CD4-positive, alpha-beta memory T cell (primary cell): ENCODE measurements at regions not wholly inside any gene's neighbourhood (a gene's known extent, or its start where the extent isn't known, plus 50 kb on each side); places are given as distances from the start of the nearest gene placed in this dataset.

Experiments
- CTCF ChIA-PET: fragments of 350-600 bp; sonication (Branson Sonifier 250); formaldehyde crosslinking; loops from one replicate; lab custom pipeline; 2021; ENCODE audit warnings: inconsistent platforms; ENCODE audit not compliant: partially characterized antibody; lab: Charles Lee
- POLR2A ChIA-PET: fragments of 350-600 bp; sonication (Branson Sonifier 250); formaldehyde crosslinking; loops from one replicate; lab custom pipeline; 2021; ENCODE audit not compliant: partially characterized antibody; lab: Charles Lee
- DNase-seq, 5 donors: peaks; one replicate each; pipeline versions ENCODE4 v3.0.0 to v3.0.0-alpha.2; 2020 to 2022; ENCODE audit warnings: mixed read lengths in 1 of 5
- H3K27ac ChIP-seq: one replicate; pipeline ENCODE4 v1.7.0; 2013; ENCODE audit warnings: low read depth, low read length
- H3K27me3 ChIP-seq: 2 replicates; pipeline ENCODE4 v1.7.0; 2013; ENCODE audit warnings: mild to moderate bottlenecking, low read length, moderate library complexity; ENCODE audit not compliant: insufficient read depth
- H3K36me3 ChIP-seq: 2 replicates; pipeline ENCODE4 v1.7.0; 2013; ENCODE audit warnings: mild to moderate bottlenecking, low read length, moderate library complexity; ENCODE audit not compliant: insufficient read depth
- H3K4me1 ChIP-seq: 2 replicates; pipeline ENCODE4 v1.7.0; 2013; ENCODE audit warnings: mild to moderate bottlenecking, low read length, moderate library complexity; ENCODE audit not compliant: insufficient read depth
- H3K4me3 ChIP-seq, 2 donors: one replicate each; pipeline ENCODE4 v1.7.0; 2013; ENCODE audit warnings: low read length in 2 of 2, mild to moderate bottlenecking in 1 of 2
- H3K9me3 ChIP-seq, 2 donors: one replicate each; pipeline ENCODE4 v1.7.0; 2013; ENCODE audit warnings: low read length in 2 of 2, control low read depth in 1 of 2; ENCODE audit not compliant: control insufficient read depth in 1 of 2
- H3K27ac Mint-ChIP-seq, 7 donors: one replicate each; pipeline ENCODE4 v1.8.0; 2020 to 2021; ENCODE audit warnings: mixed read lengths in 7 of 7, mild to moderate bottlenecking in 6 of 7, inconsistent platforms in 3 of 7, moderate library complexity in 3 of 7
- H3K27me3 Mint-ChIP-seq, 2 donors: one replicate each; pipeline ENCODE4 v1.8.0; 2020 to 2021; ENCODE audit warnings: mixed read lengths in 2 of 2
- H3K36me3 Mint-ChIP-seq, 2 donors: one replicate each; pipeline ENCODE4 v1.8.0; 2020 to 2021; ENCODE audit warnings: mixed read lengths in 2 of 2, inconsistent platforms in 1 of 2, mild to moderate bottlenecking in 1 of 2
- H3K4me1 Mint-ChIP-seq, 4 donors: one replicate each; pipeline ENCODE4 v1.8.0; 2020 to 2021; ENCODE audit warnings: mixed read lengths in 4 of 4, mild to moderate bottlenecking in 1 of 4
- H3K4me3 Mint-ChIP-seq, 8 donors: one replicate each; pipeline ENCODE4 v1.8.0; 2020 to 2021; ENCODE audit warnings: mixed read lengths in 8 of 8, mild to moderate bottlenecking in 7 of 8, moderate library complexity in 6 of 8, inconsistent platforms in 3 of 8
- H3K9me3 Mint-ChIP-seq, 8 donors: one replicate each; pipeline ENCODE4 v1.8.0; 2020 to 2021; ENCODE audit warnings: mixed read lengths in 8 of 8, mild to moderate bottlenecking in 5 of 8, inconsistent platforms in 3 of 8, moderate library complexity in 1 of 8
- intact Hi-C: fragments of 100-400 bp; cut with micrococcal nuclease; formaldehyde crosslinking; loops from one replicate; pipeline ENCODE4 v1.15.1; 2023

DNA sequence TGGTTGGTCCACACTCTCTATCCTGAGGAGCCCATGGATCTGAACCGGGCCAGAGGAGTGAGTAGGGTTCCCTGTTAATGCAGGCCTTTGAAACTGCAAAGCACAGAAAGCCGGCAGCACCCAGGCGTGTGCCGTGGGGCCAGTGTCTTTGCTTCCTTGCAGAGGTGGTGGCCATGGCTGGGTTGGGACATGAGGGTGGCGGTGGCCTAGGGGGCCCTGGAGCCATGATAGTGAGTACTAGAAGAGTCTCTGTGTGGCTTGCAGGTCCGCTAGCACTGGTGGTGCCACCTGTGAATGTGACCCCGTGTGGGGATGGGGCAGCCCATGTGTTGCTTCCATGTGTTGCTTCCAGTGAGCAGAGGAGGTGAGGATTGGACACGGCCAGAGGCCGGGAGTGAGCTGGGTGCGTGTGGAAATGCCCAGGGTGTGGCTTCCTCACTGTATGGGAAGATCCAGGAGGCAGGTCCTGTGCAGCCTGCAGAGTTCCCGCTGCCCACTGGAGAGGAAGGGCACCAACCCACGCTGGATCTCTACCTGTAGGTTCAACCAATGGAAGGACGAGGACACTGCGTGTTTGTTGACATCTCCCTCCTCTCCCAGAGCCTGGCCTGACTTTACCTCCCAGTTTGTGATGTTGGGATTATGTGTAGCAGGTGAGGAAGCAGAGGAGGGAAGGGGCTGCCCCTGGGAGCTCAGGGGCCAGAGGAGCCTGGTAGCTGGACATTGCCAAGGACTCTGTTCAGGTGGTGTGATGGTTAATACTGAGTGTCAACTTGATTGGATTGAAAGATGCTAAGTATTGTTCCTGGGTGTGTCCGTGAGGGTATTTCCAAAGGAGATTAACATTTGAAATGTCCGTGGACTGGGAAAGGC, 796.6 kb downstream of the TBC1D22A start:
- no peak overlapping the region for H3K4me3 Mint-ChIP-seq

DNA sequence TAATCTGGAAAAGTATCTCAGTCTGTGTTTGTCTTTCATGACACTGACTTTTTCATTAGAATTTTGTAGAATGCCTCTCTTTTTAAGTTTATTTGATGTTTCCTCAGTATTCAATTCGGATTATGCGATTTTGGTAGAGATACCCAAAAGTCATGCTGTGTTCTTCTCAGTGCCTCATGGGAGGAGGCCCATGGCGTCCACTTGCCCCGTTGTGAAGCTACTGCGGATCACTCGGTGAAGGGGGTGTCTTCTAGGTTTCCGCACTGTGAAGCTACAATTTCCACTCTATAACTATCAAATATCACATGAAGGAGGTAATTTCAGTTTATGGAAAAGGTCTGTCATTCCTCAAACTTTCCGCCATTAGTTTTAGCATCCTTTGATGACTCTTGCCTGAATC, 794.0 kb downstream of the TBC1D22A start:
- ChIA-PET POLR2A (no interaction called here), CTCF (no interaction called here)
- DNase-seq: no peak
- intact Hi-C loops: no loop called here
- no peaks in the 10 kb centered on the region for H3K4me1 ChIP-seq
- H3K4me3 Mint-ChIP-seq: no peak overlapping the region
- H3K36me3 ChIP-seq: no peaks in the 10 kb centered on the region
- H3K27ac Mint-ChIP-seq: no peak overlapping the region
- H3K27ac ChIP-seq: no peak overlapping the region
- no peak overlapping the region for H3K4me3 ChIP-seq
- no peaks in the 10 kb centered on the region for H3K36me3 Mint-ChIP-seq
- H3K27me3 ChIP-seq: no peaks in the 10 kb centered on the region
- H3K9me3 ChIP-seq: no peaks in the 10 kb centered on the region
- no peaks in the 10 kb centered on the region for H3K9me3 Mint-ChIP-seq
- peaks cover 0 to 2% of the 10 kb centered on the region in 2 donors for H3K27me3 Mint-ChIP-seq
- no peaks in the 10 kb centered on the region for H3K4me1 Mint-ChIP-seq

More for the DNA sequence above, 796.6 kb downstream of the TBC1D22A start:
- Histone ChIP-seq H3K4me1 (no peaks in the 10 kb centered on the region), H3K4me3 (no peak overlapping the region), H3K27me3 (no peaks in the 10 kb centered on the region), H3K9me3 (no peaks in the 10 kb centered on the region), H3K27ac (no peak overlapping the region), H3K36me3 (no peaks in the 10 kb centered on the region)
- Mint-ChIP-seq H3K4me1 (peaks cover 0 to 1% (median 0%) of the 10 kb centered on the region in 4 donors), H3K9me3 (peaks cover 0 to 3% (median 0%) of the 10 kb centered on the region in 8 donors), H3K27ac (no peak overlapping the region), H3K27me3 (peaks cover 0 to 2% of the 10 kb centered on the region in 2 donors), H3K36me3 (no peaks in the 10 kb centered on the region)
- ChIA-PET CTCF (interaction anchor here (0.6 kb wide), 1 partner anchor 10 kb away, joined by 3 read pairs; no protein-coding TSS in a partner anchor), POLR2A (no interaction called here)
- no peak for DNase-seq
- intact Hi-C loops: no loop called here

DNA sequence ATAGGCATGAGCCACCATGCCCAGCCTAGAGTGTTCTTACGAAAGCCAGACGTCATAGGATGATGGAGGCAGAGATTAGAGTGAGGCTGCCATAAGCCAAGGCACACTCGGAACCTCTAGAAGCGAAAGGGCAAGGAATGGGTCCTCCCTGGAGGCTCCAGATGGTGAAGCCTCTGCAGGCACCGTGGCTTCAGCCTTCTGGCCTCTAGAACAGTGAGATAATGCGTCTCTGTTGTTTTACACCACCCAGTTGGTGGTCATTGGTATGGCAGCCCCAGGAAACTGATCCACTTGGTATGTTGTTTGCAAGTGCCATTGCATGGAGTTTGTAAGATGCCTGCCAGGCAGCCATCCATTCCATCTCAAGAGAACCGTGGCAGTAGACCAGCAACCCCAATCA, 791.0 kb downstream of the TBC1D22A start:
- Mint-ChIP-seq H3K27me3 (peaks cover 0 to 2% of the 10 kb centered on the region in 2 donors), H3K36me3 (no peaks in the 10 kb centered on the region), H3K4me1 (no peaks in the 10 kb centered on the region), H3K4me3 (no peak overlapping the region), H3K9me3 (no peaks in the 10 kb centered on the region), H3K27ac (no peak overlapping the region)
- Histone ChIP-seq H3K4me3 (no peak overlapping the region), H3K36me3 (no peaks in the 10 kb centered on the region), H3K9me3 (no peaks in the 10 kb centered on the region), H3K27me3 (no peaks in the 10 kb centered on the region), H3K4me1 (no peaks in the 10 kb centered on the region), H3K27ac (no peak overlapping the region)
- CTCF ChIA-PET: no interaction called here
- POLR2A ChIA-PET: no interaction called here
- intact Hi-C loops: no loop called here
- no peak for DNase-seq

DNA sequence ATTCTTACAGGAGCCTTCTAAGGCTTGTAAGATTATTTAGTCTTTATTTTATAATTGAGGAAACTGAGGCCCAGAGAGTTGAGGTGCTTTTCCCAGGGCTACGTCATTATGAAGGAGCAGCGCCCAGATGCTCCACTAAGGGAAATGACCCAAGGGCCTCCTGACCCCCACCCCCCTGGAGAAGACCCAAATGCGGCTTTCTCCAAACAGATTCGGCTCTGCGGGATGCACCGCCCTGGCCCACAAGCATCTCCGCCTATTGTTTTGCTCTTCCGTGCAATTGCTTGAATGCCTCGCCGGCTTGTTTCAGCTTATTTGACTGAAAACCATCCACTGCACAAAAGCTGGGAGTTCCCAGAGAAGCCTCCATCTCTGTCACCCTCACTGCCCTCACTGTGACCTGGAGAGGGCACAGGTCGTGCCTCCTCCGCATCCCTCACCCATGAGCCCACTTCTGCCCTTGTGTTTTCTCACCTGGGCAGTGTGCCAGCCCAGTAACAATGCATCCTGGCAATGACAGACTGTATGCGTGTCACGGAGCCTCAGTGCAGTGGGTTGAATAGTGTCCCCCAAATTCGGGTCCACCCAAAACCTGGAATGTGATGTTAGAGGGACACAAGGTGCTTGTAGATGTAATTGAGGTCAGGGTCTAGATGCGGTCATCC, 790.2 kb downstream of the TBC1D22A start:
- no peaks in the 10 kb centered on the region for H3K27me3 Mint-ChIP-seq

DNA sequence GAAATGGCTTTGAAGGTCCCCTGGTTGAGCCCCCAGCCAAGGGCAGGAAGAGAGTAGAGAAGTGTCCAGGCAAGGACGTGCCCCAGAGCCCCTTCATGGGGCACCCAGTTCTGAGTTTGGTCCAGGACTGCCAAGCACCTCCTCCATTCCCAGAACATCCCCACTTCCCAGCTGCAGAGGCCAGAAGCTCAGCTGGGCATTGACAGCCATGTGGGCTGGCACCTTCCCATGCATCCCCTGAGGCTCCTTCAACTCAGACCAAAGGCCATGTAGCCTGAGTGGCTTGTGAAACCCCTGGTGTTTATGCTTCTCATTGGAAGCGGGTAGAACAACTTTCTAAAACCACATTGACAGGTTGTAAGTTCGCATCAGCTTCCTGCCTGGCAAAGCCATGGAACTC, 789.6 kb downstream of the TBC1D22A start:
- ChIA-PET CTCF (no interaction called here), POLR2A (no interaction called here)
- no peaks in the 10 kb centered on the region for H3K4me1 ChIP-seq
- H3K9me3 Mint-ChIP-seq: peaks cover 0 to 2% (median 0%) of the 10 kb centered on the region in 8 donors
- intact Hi-C loops: no loop called here
- H3K4me3 Mint-ChIP-seq: no peak overlapping the region
- DNase-seq: no peak
- H3K9me3 ChIP-seq: no peaks in the 10 kb centered on the region
- H3K4me3 ChIP-seq: no peak overlapping the region
- H3K27me3 Mint-ChIP-seq: no peaks in the 10 kb centered on the region
- H3K36me3 ChIP-seq: no peaks in the 10 kb centered on the region
- no peaks in the 10 kb centered on the region for H3K27me3 ChIP-seq
- H3K36me3 Mint-ChIP-seq: no peaks in the 10 kb centered on the region
- no peak overlapping the region for H3K27ac ChIP-seq
- no peaks in the 10 kb centered on the region for H3K4me1 Mint-ChIP-seq
- H3K27ac Mint-ChIP-seq: no peak overlapping the region

More for the DNA sequence above, 790.2 kb downstream of the TBC1D22A start:
- H3K36me3 ChIP-seq: no peaks in the 10 kb centered on the region
- DNase-seq: no peak
- Mint-ChIP-seq H3K4me3 (no peak overlapping the region), H3K36me3 (no peaks in the 10 kb centered on the region), H3K4me1 (no peaks in the 10 kb centered on the region), H3K9me3 (no peaks in the 10 kb centered on the region), H3K27ac (no peak overlapping the region)
- H3K4me1 ChIP-seq: no peaks in the 10 kb centered on the region
- no peak overlapping the region for H3K27ac ChIP-seq
- intact Hi-C loops: no loop called here
- no peaks in the 10 kb centered on the region for H3K9me3 ChIP-seq
- H3K27me3 ChIP-seq: no peaks in the 10 kb centered on the region
- CTCF ChIA-PET: no interaction called here
- no peak overlapping the region for H3K4me3 ChIP-seq
- POLR2A ChIA-PET: no interaction called here

DNA sequence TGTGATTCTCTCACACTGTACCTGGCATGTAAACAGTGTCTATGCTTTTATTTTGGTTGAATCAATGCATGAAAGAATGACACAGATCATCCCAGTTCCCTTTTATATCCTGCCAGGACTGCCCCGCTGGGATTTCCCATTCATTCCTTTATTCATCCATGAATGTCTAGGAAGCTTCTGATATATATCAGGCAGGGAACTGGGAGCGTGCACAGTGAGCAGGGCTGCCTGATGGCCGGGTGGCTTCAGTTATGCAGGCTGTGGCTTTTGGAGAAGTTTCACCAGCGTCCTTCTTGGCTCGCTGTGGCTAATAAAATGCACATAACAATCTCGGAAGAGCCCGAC, 789.0 kb downstream of the TBC1D22A start:
- H3K27me3 ChIP-seq: no peaks in the 10 kb centered on the region
- CTCF ChIA-PET: no interaction called here
- no peak overlapping the region for H3K27ac ChIP-seq
- H3K4me3 ChIP-seq: no peak overlapping the region
- H3K27me3 Mint-ChIP-seq: no peaks in the 10 kb centered on the region
- H3K4me1 Mint-ChIP-seq: no peaks in the 10 kb centered on the region
- DNase-seq: no peak
- H3K4me1 ChIP-seq: no peaks in the 10 kb centered on the region
- H3K36me3 Mint-ChIP-seq: no peaks in the 10 kb centered on the region
- intact Hi-C loops: no loop called here
- no peak overlapping the region for H3K27ac Mint-ChIP-seq
- POLR2A ChIA-PET: no interaction called here
- H3K4me3 Mint-ChIP-seq: no peak overlapping the region
- H3K9me3 ChIP-seq: no peaks in the 10 kb centered on the region
- no peaks in the 10 kb centered on the region for H3K36me3 ChIP-seq
- peaks cover 0 to 2% (median 0%) of the 10 kb centered on the region in 8 donors for H3K9me3 Mint-ChIP-seq

DNA sequence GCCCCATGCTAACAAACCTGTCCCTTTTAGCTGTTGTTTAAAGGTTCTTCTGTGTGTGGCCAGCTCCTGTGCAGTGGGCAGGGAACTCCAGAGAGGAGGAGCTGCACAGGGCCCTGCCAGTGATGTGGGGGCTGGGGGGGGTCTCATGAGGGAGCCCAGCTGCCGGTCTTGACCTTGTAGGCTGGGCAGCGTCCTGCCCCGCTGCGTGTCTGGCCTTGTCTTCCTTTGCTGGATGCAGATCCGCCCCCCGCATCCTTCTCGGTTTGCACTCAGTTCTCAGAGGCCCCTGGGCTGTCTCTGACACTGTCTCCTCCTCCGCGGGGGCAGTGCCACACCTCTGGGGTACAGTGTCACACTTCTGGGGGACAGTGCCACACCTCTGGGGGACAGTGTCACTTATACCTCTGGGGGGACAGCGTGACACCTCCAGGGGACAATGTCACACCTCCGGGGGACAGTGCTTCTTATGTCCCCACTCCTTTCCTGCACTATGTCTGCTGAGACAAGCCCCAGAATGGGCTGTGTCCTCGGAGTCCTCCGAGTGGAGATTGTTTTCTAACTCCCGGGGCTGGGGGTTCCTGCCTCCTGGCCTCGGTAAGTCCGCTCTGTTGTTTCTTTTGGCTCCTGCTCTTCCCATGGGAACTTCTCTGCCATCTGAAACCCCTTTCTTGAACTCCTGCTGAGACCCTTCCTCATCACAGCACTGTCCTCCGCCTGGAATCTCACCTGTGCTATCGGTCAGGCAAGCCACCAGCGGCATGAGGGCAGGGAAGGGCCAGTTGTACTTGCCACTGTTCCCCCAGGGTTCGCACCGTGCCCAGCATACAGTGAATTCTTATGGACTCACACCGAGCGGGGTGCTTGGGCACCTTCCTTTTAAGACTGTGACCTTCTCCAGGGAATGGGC, 788.3 kb downstream of the TBC1D22A start:
- Mint-ChIP-seq H3K9me3 (peaks cover 0 to 2% (median 0%) of the 10 kb centered on the region in 8 donors), H3K27ac (no peak overlapping the region), H3K27me3 (no peaks in the 10 kb centered on the region), H3K4me3 (no peak overlapping the region), H3K36me3 (no peaks in the 10 kb centered on the region), H3K4me1 (no peaks in the 10 kb centered on the region)
- DNase-seq: no peak
- no peaks in the 10 kb centered on the region for H3K27me3 ChIP-seq
- H3K9me3 ChIP-seq: no peaks in the 10 kb centered on the region
- intact Hi-C loops: no loop called here
- no peak overlapping the region for H3K4me3 ChIP-seq
- H3K27ac ChIP-seq: no peak overlapping the region
- POLR2A ChIA-PET: no interaction called here
- no peaks in the 10 kb centered on the region for H3K36me3 ChIP-seq
- CTCF ChIA-PET: no interaction called here
- H3K4me1 ChIP-seq: no peaks in the 10 kb centered on the region
